Naive thymus-derived CD4-positive, alpha-beta T cell (primary cell): ENCODE measurements at regions not wholly inside any gene's neighbourhood (a gene's known extent, or its start where the extent isn't known, plus 50 kb on each side); places are given as distances from the start of the nearest gene placed in this dataset.

Experiments
- ATAC-seq: fragments of 150-1000 bp; cut with Tn5 transposase; 2 replicates; pipeline ENCODE4 v1.10.0; 2021; ENCODE audit warnings: mild to moderate bottlenecking, moderate library complexity
- CTCF ChIA-PET: fragments of 350-600 bp; sonication (Branson Sonifier 250); formaldehyde crosslinking; loops from one replicate; lab custom pipeline; 2021; ENCODE audit warnings: antibody characterized with exemption; lab: Charles Lee
- POLR2A ChIA-PET: fragments of 350-600 bp; sonication (Branson Sonifier 250); formaldehyde crosslinking; loops from one replicate; lab custom pipeline; 2021; ENCODE audit warnings: antibody characterized with exemption, inconsistent platforms; lab: Charles Lee
- DNase-seq, 9 donors: peaks; one replicate each; pipeline versions ENCODE4 v3.0.0 to v3.0.0-alpha.2; 2020 to 2022; ENCODE audit warnings: mixed read lengths in 1 of 9
- H3K27ac ChIP-seq: one replicate; pipeline ENCODE4 v1.7.0; 2013; ENCODE audit warnings: mild to moderate bottlenecking, low read depth, low read length, moderate library complexity
- H3K27me3 ChIP-seq, 2 donors: one replicate each; pipeline ENCODE4 v1.7.0; 2013; ENCODE audit warnings: low read length in 2 of 2, mild to moderate bottlenecking in 2 of 2, moderate library complexity in 2 of 2; ENCODE audit not compliant: control insufficient read depth in 2 of 2, insufficient read depth in 2 of 2
- H3K36me3 ChIP-seq, 3 experiments: 1 replicate in 2 of 3; 2 replicates in 1 of 3; pipeline ENCODE4 v1.7.0; 2013; ENCODE audit warnings: low read length in 3 of 3, mild to moderate bottlenecking in 3 of 3, moderate library complexity in 1 of 3; ENCODE audit not compliant: insufficient read depth in 3 of 3, control insufficient read depth in 2 of 3
- H3K4me1 ChIP-seq, 2 donors: one replicate each; pipeline ENCODE4 v1.7.0; 2013; ENCODE audit warnings: low read length in 2 of 2, mild to moderate bottlenecking in 2 of 2, moderate library complexity in 1 of 2; ENCODE audit not compliant: control insufficient read depth in 2 of 2, insufficient read depth in 2 of 2
- H3K4me3 ChIP-seq: 2 replicates; pipeline ENCODE4 v1.7.0; 2013; ENCODE audit warnings: mild to moderate bottlenecking, low read length
- H3K9me3 ChIP-seq, 3 experiments: 1 replicate in 2 of 3; 2 replicates in 1 of 3; pipeline ENCODE4 v1.7.0; 2013; ENCODE audit warnings: low read length in 3 of 3; ENCODE audit not compliant: control insufficient read depth in 2 of 3
- H3K27ac Mint-ChIP-seq, 9 donors: one replicate each; pipeline ENCODE4 v1.8.0; 2020 to 2022; ENCODE audit warnings: mixed read lengths in 9 of 9, mild to moderate bottlenecking in 8 of 9, moderate library complexity in 5 of 9, inconsistent platforms in 2 of 9
- H3K27me3 Mint-ChIP-seq, 5 donors: one replicate each; pipeline ENCODE4 v1.8.0; 2021 to 2022; ENCODE audit warnings: mixed read lengths in 5 of 5, mild to moderate bottlenecking in 1 of 5
- H3K36me3 Mint-ChIP-seq, 5 donors: one replicate each; pipeline ENCODE4 v1.8.0; 2020 to 2022; ENCODE audit warnings: mixed read lengths in 5 of 5, mild to moderate bottlenecking in 3 of 5, inconsistent platforms in 1 of 5
- H3K4me1 Mint-ChIP-seq, 7 donors: one replicate each; pipeline ENCODE4 v1.8.0; 2020 to 2022; ENCODE audit warnings: mixed read lengths in 7 of 7, mild to moderate bottlenecking in 3 of 7, inconsistent platforms in 1 of 7
- H3K4me3 Mint-ChIP-seq, 10 donors: one replicate each; pipeline ENCODE4 v1.8.0; 2020 to 2022; ENCODE audit warnings: mild to moderate bottlenecking in 10 of 10, mixed read lengths in 10 of 10, moderate library complexity in 6 of 10, inconsistent platforms in 2 of 10
- H3K9me3 Mint-ChIP-seq, 11 donors: one replicate each; pipeline ENCODE4 v1.8.0; 2020 to 2022; ENCODE audit warnings: mixed read lengths in 11 of 11, mild to moderate bottlenecking in 4 of 11, inconsistent platforms in 1 of 11, moderate library complexity in 1 of 11
- intact Hi-C, 2 donors: fragments of 100-400 bp; cut with micrococcal nuclease; formaldehyde crosslinking; loops; one replicate each; pipeline ENCODE4 v1.15.1; 2023

DNA sequence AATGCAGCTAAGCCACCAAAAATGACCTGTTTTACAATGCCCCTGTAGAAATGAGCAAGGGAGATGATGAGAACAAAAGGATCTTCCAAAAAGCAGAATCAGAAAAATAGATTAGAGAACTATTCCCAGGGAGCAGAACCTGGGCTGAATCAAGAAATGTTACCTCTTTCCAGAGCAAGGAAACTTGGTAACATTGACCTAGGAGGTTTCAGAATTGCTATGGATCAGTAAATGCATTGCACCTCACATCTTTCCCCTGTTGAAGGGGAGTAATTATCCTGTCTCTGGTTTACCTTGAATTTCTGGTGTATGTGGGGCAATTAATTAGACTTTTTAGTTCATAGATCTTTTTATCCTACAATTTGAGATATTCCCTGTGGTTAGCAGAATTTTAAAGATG, 151.2 kb upstream of the RAI14 start:
- H3K27me3 Mint-ChIP-seq = peaks cover 18 to 33% (median 30%) of the 10 kb centered on the region in 5 donors
- no peaks in the 10 kb centered on the region for H3K36me3 Mint-ChIP-seq
- ChIA-PET CTCF (no interaction called here), POLR2A (no interaction called here)
- H3K27ac ChIP-seq = no peak overlapping the region
- H3K36me3 ChIP-seq = no peaks in the 10 kb centered on the region
- no peaks in the 10 kb centered on the region for H3K27me3 ChIP-seq
- H3K9me3 Mint-ChIP-seq = peaks cover 0 to 1% (median 0%) of the 10 kb centered on the region in 11 donors
- H3K9me3 ChIP-seq = no peaks in the 10 kb centered on the region
- no peak overlapping the region for H3K27ac Mint-ChIP-seq
- H3K4me1 ChIP-seq = no peaks in the 10 kb centered on the region
- no peak overlapping the region for H3K4me3 Mint-ChIP-seq
- no peaks in the 10 kb centered on the region for H3K4me1 Mint-ChIP-seq
- intact Hi-C loops = no loop called here
- no peak for ATAC-seq
- no peak for DNase-seq
- no peak overlapping the region for H3K4me3 ChIP-seq

DNA sequence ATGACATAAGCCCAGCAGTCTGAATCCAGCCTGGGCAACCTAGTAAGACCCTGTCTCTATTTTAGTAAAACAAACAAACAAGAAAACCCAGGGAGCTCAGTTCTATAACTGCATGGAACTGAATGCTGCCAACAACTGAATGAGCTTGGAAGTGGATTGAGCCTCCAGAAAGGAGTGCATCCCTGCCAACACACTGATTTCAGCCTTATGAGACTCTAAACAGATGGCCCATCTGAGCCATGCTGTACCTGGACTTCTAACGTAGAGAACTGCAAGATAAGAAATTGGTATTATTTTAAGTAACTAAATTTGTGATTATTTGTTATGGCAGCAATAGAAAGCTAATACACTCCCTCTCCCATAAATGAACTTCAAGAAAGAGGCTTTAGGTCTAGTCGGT, 150.4 kb upstream of the RAI14 start:
- H3K36me3 ChIP-seq = no peaks in the 10 kb centered on the region
- Mint-ChIP-seq H3K27ac (no peak overlapping the region), H3K27me3 (peaks cover 18 to 33% (median 30%) of the 10 kb centered on the region in 5 donors), H3K4me3 (no peak overlapping the region), H3K36me3 (no peaks in the 10 kb centered on the region), H3K4me1 (no peaks in the 10 kb centered on the region), H3K9me3 (peaks cover 0 to 1% (median 0%) of the 10 kb centered on the region in 11 donors)
- H3K27me3 ChIP-seq = no peaks in the 10 kb centered on the region
- H3K4me1 ChIP-seq = no peaks in the 10 kb centered on the region
- H3K4me3 ChIP-seq = no peak overlapping the region
- ChIA-PET CTCF (no interaction called here), POLR2A (no interaction called here)
- no peak overlapping the region for H3K27ac ChIP-seq
- DNase-seq (no peak), ATAC-seq (no peak)
- H3K9me3 ChIP-seq = no peaks in the 10 kb centered on the region
- intact Hi-C loops = no loop called here

DNA sequence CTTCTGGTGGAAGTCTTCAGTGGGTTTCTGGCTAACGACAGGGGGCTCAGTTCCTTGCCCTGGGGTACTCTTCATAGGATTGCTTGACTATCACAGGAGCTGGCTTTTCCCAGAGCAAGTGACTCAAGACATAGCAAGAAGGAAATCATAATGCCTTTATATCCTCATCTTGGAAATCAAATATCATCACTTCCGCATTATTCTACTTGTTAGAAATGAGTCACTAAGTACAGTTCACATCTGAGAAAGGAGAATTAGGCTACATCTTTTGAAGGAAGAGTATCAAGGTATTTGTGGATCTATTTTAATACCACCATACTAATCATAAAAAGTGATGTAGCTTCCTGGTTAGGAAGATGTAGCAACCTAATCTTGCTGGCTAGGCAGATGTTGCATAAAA, 148.2 kb upstream of the RAI14 start:
- H3K9me3 Mint-ChIP-seq = peaks cover 0 to 1% (median 0%) of the 10 kb centered on the region in 11 donors
- Histone ChIP-seq H3K27ac (no peak overlapping the region), H3K36me3 (no peaks in the 10 kb centered on the region), H3K9me3 (no peaks in the 10 kb centered on the region), H3K4me3 (no peak overlapping the region), H3K27me3 (no peaks in the 10 kb centered on the region), H3K4me1 (no peaks in the 10 kb centered on the region)
- intact Hi-C loops = no loop called here
- H3K36me3 Mint-ChIP-seq = no peaks in the 10 kb centered on the region
- H3K4me3 Mint-ChIP-seq = no peak overlapping the region
- no peaks in the 10 kb centered on the region for H3K4me1 Mint-ChIP-seq
- no peak overlapping the region for H3K27ac Mint-ChIP-seq
- DNase-seq = no peak
- POLR2A ChIA-PET = no interaction called here
- ATAC-seq = no peak
- CTCF ChIA-PET = no interaction called here
- peaks cover 17 to 37% (median 24%) of the 10 kb centered on the region in 5 donors for H3K27me3 Mint-ChIP-seq

DNA sequence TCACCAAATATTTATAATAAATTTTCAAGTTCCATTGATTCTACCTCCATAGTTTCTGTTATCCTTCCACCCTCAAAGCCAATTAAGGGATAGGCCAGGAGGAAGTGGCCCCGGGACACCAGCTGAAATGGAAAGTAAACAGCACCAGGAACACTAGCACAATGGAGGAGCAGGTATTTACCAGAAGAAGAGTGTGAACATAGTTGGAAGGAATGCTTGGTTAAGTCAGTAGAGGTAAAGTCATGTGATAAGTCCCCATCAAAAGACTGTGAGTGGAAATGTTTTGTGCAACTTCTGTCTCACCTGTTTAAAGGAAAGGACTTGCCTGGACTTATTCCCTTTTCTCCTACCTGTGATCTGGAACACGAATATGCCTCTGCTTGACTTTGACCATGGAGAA, 146.7 kb upstream of the RAI14 start:
- H3K4me1 ChIP-seq = no peaks in the 10 kb centered on the region
- no peaks in the 10 kb centered on the region for H3K36me3 Mint-ChIP-seq
- no peaks in the 10 kb centered on the region for H3K4me1 Mint-ChIP-seq
- ATAC-seq = no peak
- H3K27me3 Mint-ChIP-seq = peaks cover 17 to 27% (median 22%) of the 10 kb centered on the region in 5 donors
- H3K27me3 ChIP-seq = no peaks in the 10 kb centered on the region
- POLR2A ChIA-PET = no interaction called here
- intact Hi-C loops = no loop called here
- no peaks in the 10 kb centered on the region for H3K9me3 ChIP-seq
- CTCF ChIA-PET = no interaction called here
- DNase-seq = no peak
- no peaks in the 10 kb centered on the region for H3K36me3 ChIP-seq
- H3K27ac ChIP-seq = no peak overlapping the region
- H3K27ac Mint-ChIP-seq = no peak overlapping the region
- no peak overlapping the region for H3K4me3 ChIP-seq
- peaks cover 0 to 1% (median 0%) of the 10 kb centered on the region in 11 donors for H3K9me3 Mint-ChIP-seq
- no peak overlapping the region for H3K4me3 Mint-ChIP-seq

DNA sequence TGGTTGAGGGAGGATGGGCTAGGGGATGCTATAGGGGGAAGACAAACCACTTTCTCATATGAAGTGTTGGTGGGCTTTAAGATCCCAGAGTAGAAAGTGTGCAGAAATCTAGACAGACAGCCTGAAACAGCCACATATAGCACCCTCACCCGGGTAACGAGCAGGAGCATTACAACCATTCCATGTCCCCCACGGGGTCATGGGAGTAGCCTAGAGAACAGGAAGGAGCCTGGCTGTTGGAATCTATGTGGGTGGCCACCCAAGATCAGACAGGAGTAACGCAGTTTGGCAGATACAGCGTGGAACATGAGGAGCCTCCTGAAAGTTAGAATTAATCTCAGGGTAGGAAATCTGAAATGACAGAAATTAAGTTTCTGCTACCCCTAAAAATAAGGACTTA, 146.1 kb upstream of the RAI14 start:
- no peaks in the 10 kb centered on the region for H3K36me3 ChIP-seq
- Mint-ChIP-seq H3K4me3 (no peak overlapping the region), H3K27me3 (peaks cover 13 to 25% (median 20%) of the 10 kb centered on the region in 5 donors), H3K27ac (no peak overlapping the region), H3K9me3 (peaks cover 0 to 1% (median 0%) of the 10 kb centered on the region in 11 donors), H3K36me3 (no peaks in the 10 kb centered on the region), H3K4me1 (no peaks in the 10 kb centered on the region)
- CTCF ChIA-PET = no interaction called here
- ATAC-seq = no peak
- POLR2A ChIA-PET = no interaction called here
- H3K9me3 ChIP-seq = no peaks in the 10 kb centered on the region
- intact Hi-C loops = no loop called here
- H3K4me1 ChIP-seq = no peaks in the 10 kb centered on the region
- H3K4me3 ChIP-seq = no peak overlapping the region
- DNase-seq = no peak
- H3K27ac ChIP-seq = no peak overlapping the region
- no peaks in the 10 kb centered on the region for H3K27me3 ChIP-seq

DNA sequence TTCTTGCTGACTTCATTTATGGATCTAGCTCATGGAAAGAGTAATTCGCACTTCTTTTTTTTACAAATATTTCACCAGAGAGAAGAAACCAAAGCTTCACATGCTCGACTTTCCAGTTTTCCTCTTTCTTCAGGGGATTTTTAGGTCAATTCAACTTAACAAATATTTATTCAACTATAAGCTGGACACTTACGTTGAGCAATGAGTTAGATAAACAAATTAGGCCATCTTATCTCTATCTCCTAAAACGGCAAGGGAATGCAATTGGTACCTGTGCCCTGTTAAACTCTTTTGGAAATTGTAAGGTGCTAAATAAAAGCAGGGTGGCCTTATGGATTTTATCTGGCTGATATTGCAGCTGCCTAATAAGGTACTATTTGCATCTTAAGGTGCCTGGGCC, 145.1 kb upstream of the RAI14 start:
- no peak overlapping the region for H3K4me3 ChIP-seq
- H3K4me1 ChIP-seq = no peaks in the 10 kb centered on the region
- Mint-ChIP-seq H3K9me3 (peaks cover 0 to 1% (median 0%) of the 10 kb centered on the region in 11 donors), H3K4me3 (no peak overlapping the region), H3K27me3 (peaks cover 10 to 21% (median 17%) of the 10 kb centered on the region in 5 donors), H3K27ac (no peak overlapping the region), H3K36me3 (no peaks in the 10 kb centered on the region), H3K4me1 (no peaks in the 10 kb centered on the region)
- no peak overlapping the region for H3K27ac ChIP-seq
- intact Hi-C loops = no loop called here
- CTCF ChIA-PET = no interaction called here
- H3K27me3 ChIP-seq = no peaks in the 10 kb centered on the region
- H3K36me3 ChIP-seq = no peaks in the 10 kb centered on the region
- no peak for ATAC-seq
- POLR2A ChIA-PET = no interaction called here
- H3K9me3 ChIP-seq = no peaks in the 10 kb centered on the region
- DNase-seq = no peak

DNA sequence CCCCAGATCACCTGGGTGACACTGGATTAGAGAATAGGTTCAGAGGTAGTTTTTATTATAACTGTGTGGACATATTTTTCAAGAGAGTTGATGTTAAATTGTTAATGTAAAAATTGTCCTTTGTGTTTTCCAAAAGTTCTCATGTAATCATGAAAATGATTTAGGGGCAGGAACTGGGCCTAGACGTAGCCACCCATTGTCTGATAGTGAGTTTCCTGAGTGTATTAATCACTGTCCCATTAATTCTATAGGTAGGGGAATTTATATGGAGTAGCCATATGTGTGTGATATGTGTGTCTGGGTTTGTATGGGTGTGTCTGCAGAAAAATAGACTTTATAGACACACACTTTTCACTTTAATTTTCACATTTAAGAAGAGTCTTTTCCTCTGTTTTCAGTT, 144.6 kb upstream of the RAI14 start:
- no peaks in the 10 kb centered on the region for H3K36me3 Mint-ChIP-seq
- no peaks in the 10 kb centered on the region for H3K36me3 ChIP-seq
- ChIA-PET POLR2A (no interaction called here), CTCF (interaction anchor here (1.6 kb wide), 1 partner anchor 12 kb away, joined by 4 read pairs; no protein-coding TSS in a partner anchor)
- H3K4me3 ChIP-seq = no peak overlapping the region
- H3K27me3 ChIP-seq = no peaks in the 10 kb centered on the region
- H3K27me3 Mint-ChIP-seq = peaks cover 10 to 18% (median 13%) of the 10 kb centered on the region in 5 donors
- H3K27ac Mint-ChIP-seq = no peak overlapping the region
- H3K9me3 Mint-ChIP-seq = peaks cover 0 to 1% (median 0%) of the 10 kb centered on the region in 11 donors
- ATAC-seq = no peak
- H3K4me1 Mint-ChIP-seq = no peaks in the 10 kb centered on the region
- H3K4me3 Mint-ChIP-seq = no peak overlapping the region
- H3K9me3 ChIP-seq = no peaks in the 10 kb centered on the region
- no peaks in the 10 kb centered on the region for H3K4me1 ChIP-seq
- DNase-seq = no peak
- intact Hi-C loops = no loop called here
- no peak overlapping the region for H3K27ac ChIP-seq
